ENCODE measurements at regions not wholly inside any gene's neighbourhood (a gene's known extent, or its start where the extent isn't known, plus 50 kb on each side); places are given as distances from the start of the nearest gene placed in this dataset.

DNA sequence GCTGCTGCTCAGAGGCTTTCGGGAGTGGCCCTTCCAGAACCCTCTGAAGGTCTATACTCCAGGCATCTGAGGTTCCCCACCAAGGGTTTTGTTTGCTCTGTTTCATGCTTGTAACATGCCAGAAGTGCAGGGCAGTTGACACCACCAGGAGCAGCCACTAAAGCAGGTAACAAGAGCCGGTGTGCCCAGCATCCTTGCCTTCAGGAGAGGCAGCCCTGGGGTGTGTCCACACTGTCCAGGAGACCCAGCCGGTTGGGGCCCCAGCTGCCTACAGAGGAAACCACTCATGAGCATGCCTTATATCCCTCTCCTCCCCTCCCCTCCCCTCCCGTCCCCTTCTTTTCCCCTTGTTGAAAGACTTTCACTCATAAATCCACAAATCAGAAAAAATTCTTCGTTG lies 93.1 kb downstream of the CD8B2 start:
- Histone ChIP-seq H3K27ac (no peak overlapping the region), H3K9me3 (no peaks in the 10 kb centered on the region), H3K27me3 (peaks cover 17% of the 10 kb centered on the region), H3K4me1 (peaks cover 0 to 23% (median 7%) of the 10 kb centered on the region in 3 donors), H3K4me3 (no peak overlapping the region), H3K36me3 (no peaks in the 10 kb centered on the region)
- TF ChIP-seq POLR2AphosphoS5 (IDR thresholded peaks at IDR 0.05) (no peak), EP300 (IDR thresholded peaks at IDR 0.05) (no peak), POLR2A (IDR thresholded peaks at IDR 0.05) (no peak)
- TF ChIP-seq, protein P1, sequence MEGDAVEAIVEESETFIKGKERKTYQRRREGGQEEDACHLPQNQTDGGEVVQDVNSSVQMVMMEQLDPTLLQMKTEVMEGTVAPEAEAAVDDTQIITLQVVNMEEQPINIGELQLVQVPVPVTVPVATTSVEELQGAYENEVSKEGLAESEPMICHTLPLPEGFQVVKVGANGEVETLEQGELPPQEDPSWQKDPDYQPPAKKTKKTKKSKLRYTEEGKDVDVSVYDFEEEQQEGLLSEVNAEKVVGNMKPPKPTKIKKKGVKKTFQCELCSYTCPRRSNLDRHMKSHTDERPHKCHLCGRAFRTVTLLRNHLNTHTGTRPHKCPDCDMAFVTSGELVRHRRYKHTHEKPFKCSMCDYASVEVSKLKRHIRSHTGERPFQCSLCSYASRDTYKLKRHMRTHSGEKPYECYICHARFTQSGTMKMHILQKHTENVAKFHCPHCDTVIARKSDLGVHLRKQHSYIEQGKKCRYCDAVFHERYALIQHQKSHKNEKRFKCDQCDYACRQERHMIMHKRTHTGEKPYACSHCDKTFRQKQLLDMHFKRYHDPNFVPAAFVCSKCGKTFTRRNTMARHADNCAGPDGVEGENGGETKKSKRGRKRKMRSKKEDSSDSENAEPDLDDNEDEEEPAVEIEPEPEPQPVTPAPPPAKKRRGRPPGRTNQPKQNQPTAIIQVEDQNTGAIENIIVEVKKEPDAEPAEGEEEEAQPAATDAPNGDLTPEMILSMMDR (IDR thresholded peaks at IDR 0.05), result no peak
- no peak for ATAC-seq
- 97% methylated on average over 4 of the region's 5 CpGs; no CpG with 5 or more reads in 1 of the 2 donors for WGBS, 2 donors (ENCODE audit: low coverage in 1 of 2)

DNA sequence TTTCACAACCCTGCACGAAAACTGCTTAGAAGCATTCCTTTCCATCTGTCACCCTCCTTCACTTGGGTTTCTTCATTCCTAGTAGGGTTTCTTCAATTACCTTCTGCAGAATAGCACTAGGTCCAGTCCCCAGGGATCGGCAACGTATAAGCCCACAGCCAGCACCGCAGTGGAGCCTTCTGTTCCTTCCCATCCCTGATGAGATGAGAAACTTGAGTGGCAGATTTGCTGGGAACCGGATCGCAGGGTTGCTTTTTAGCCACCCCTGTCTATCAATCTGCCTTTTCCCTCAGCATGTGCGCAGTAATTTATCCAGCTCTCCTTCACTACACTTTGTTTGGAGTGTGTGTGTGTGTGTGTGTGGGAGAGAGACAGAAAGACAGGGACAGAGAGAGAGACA lies 94.2 kb downstream of the CD8B2 start:
- no peak for ATAC-seq
- peaks cover 0 to 14% (median under 1%) of the 10 kb centered on the region in 3 donors for H3K4me1 ChIP-seq
- TF ChIP-seq, protein P1 (IDR thresholded peaks at IDR 0.05), result no peak
- TF ChIP-seq POLR2AphosphoS5 (IDR thresholded peaks at IDR 0.05) (no peak), POLR2A (IDR thresholded peaks at IDR 0.05) (no peak)
- H3K27me3 ChIP-seq, result peaks cover 19% of the 10 kb centered on the region
- 76 to 86% methylated on average over 3 to 4 of the region's 7 CpGs for WGBS, 2 donors (ENCODE audit: low coverage in 1 of 2)
- H3K27ac ChIP-seq, result no peak overlapping the region
- H3K36me3 ChIP-seq, result no peaks in the 10 kb centered on the region
- no peak overlapping the region for H3K4me3 ChIP-seq
- no peaks in the 10 kb centered on the region for H3K9me3 ChIP-seq

GRCh38 chr2:106581755-106582147 lies 94.6 kb downstream of the CD8B2 start:
- H3K27ac ChIP-seq, result no peak overlapping the region
- peak overlapping the region in 1 of 2 donors; percentile 41 for H3K4me3 ChIP-seq
- ATAC-seq, result no peak
- WGBS, 2 donors (ENCODE audit: low coverage in 1 of 2), result 22 to 40% methylated on average over 3 of the region's 3 CpGs
- H3K9me3 ChIP-seq, result no peaks in the 10 kb centered on the region
- H3K27me3 ChIP-seq, result peaks cover 23% of the 10 kb centered on the region
- no peaks in the 10 kb centered on the region for H3K36me3 ChIP-seq
- H3K4me1 ChIP-seq, result peaks cover 0 to 13% (median 0%) of the 10 kb centered on the region in 3 donors
- TF ChIP-seq POLR2A (IDR thresholded peaks at IDR 0.05) (no peak), POLR2AphosphoS5 (IDR thresholded peaks at IDR 0.05) (no peak), EP300 (IDR thresholded peaks at IDR 0.05) (no peak)
- TF ChIP-seq, protein P1 (IDR thresholded peaks at IDR 0.05), result no peak

DNA sequence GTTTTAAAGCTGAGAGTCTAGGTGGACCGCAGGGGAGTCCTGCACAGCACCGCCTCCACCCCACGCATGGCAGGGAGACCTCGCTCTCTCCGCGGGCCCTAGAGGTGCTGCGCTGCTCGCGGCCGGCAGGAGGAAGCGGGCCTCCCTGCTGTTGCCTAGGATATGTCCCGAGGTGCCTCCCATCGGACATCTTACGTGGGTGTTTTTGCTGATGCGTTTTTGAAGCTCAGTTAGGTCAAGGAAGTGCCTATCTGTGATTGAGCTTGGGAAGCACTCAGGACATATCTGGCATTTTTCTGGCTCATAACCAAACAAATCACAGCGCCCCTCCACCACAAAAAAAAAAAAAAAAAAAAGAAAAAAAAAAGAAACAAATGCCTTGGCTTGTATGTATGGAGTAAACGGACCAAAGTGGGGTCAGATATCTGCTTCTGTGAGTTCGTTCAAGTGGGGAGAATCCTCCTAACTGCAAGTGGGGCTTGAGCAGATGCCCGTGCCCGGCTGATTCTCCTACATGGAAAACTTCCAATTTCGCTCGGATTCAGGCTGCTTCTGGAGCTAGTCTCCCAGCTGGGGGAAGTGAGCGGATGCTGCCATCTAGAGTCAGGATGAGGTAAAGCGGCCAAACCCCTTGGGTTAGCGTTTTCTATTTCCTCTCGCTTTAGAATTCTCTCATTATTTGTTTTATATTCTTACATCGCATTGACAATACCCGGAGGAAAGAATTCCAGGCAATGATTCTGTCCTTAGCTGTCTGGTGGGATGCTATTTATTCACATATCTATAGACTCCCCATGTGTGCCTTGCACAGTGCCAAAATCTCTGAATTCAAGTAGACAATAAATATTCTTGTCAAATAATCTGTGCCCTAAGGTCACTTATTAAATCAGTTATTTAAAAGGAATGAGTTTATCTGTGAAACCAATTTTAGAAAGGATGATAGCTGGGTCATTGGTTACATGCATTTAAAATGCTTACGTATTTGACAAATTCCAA lies 95.3 kb downstream of the CD8B2 start:
- peak; percentile 94 for ATAC-seq
- TF ChIP-seq, protein P1 (IDR thresholded peaks at IDR 0.05), result peak; percentile 75 to 82 (median 80)
- no peak for TF ChIP-seq POLR2AphosphoS5 (IDR thresholded peaks at IDR 0.05)
- no peak for TF ChIP-seq POLR2A (IDR thresholded peaks at IDR 0.05)
- peaks cover 23% of the 10 kb centered on the region for H3K27me3 ChIP-seq
- H3K27ac ChIP-seq, result no peak overlapping the region
- peaks cover 0 to 13% (median 0%) of the 10 kb centered on the region in 3 donors for H3K4me1 ChIP-seq
- H3K36me3 ChIP-seq, result no peaks in the 10 kb centered on the region
- H3K4me3 ChIP-seq, result peak overlapping the region; percentile 17 to 41
- no peaks in the 10 kb centered on the region for H3K9me3 ChIP-seq
- WGBS, 2 donors (ENCODE audit: low coverage in 1 of 2), result 6 to 8% methylated on average over 8 to 15 of the region's 29 CpGs

Measured in gastroesophageal sphincter (tissue), 4 donors.